MCF 10A (cell line): ENCODE measurements at regions not wholly inside any gene's neighbourhood (a gene's known extent, or its start where the extent isn't known, plus 50 kb on each side); places are given as distances from the start of the nearest gene placed in this dataset.

Experiments
- BruUV-seq: library from RNA; stranded (reverse); fragments of 400-500 nt; replicated peaks from 2 replicates; lab custom pipeline; 2021; lab: Mats Ljungman, UMichigan
- CTCF ChIA-PET: fragments of 300-600 bp; sonication (Branson Sonifier 250); formaldehyde crosslinking; extraction: SDS; loops from one replicate; lab custom pipeline; 2021; ENCODE audit warnings: antibody characterized with exemption, inconsistent platforms; lab: Yijun Ruan, JAX
- POLR2A ChIA-PET: fragments of 300-600, 350-650 bp; sonication (Branson Sonifier 250); formaldehyde crosslinking; extraction: SDS; loops from one replicate; lab custom pipeline; 2020; ENCODE audit warnings: antibody characterized with exemption, inconsistent platforms; lab: Yijun Ruan, JAX
- DNase-seq: peaks from one replicate; pipeline ENCODE4 v3.0.0-alpha.2; 2018; ENCODE audit not compliant: unreplicated experiment
- H3K27ac Mint-ChIP-seq: one replicate; pipeline ENCODE4 v1.8.0; 2022; ENCODE audit warnings: mild to moderate bottlenecking, low read depth, mixed read lengths; ENCODE audit not compliant: unreplicated experiment
- H3K27me3 Mint-ChIP-seq: one replicate; pipeline ENCODE4 v1.8.0; 2022; ENCODE audit warnings: mixed read lengths; ENCODE audit not compliant: insufficient read depth, unreplicated experiment
- H3K36me3 Mint-ChIP-seq: one replicate; pipeline ENCODE4 v1.8.0; 2022; ENCODE audit warnings: mild to moderate bottlenecking, moderate library complexity, mixed read lengths; ENCODE audit not compliant: insufficient read depth, unreplicated experiment
- H3K4me1 Mint-ChIP-seq: one replicate; pipeline ENCODE4 v1.8.0; 2022; ENCODE audit warnings: mixed read lengths; ENCODE audit not compliant: insufficient read depth, unreplicated experiment
- H3K4me3 Mint-ChIP-seq: one replicate; pipeline ENCODE4 v1.8.0; 2022; ENCODE audit warnings: mild to moderate bottlenecking, moderate library complexity, mixed read lengths; ENCODE audit not compliant: unreplicated experiment
- H3K9me3 Mint-ChIP-seq: one replicate; pipeline ENCODE4 v1.8.0; 2022; ENCODE audit warnings: mixed read lengths; ENCODE audit not compliant: unreplicated experiment
- intact Hi-C: fragments of 100-400 bp; cut with micrococcal nuclease; formaldehyde crosslinking; loops from 2 replicates; pipeline ENCODE4 v1.14.1; 2022
- TF ChIP-seq, protein P1 (sequence below): fragments of 200-600 bp; IDR thresholded peaks from one replicate; pipeline ENCODE4 v1.8.0; 2022; ENCODE audit warnings: antibody characterized with exemption, mild to moderate bottlenecking; ENCODE audit not compliant: unreplicated experiment

GRCh38 chr10:43316988-43317387, 50.1 kb upstream of the RASGEF1A start:
- no peak overlapping the region for H3K27ac Mint-ChIP-seq
- DNase-seq: no peak
- CTCF ChIA-PET: interaction anchor here (0.7 to 1.1 kb wide), 2 partner anchors 31 to 104 kb away, joined by 3 read pairs; no protein-coding TSS in a partner anchor
- intact Hi-C loops: no loop called here
- peaks cover 5% of the 10 kb centered on the region for H3K4me1 Mint-ChIP-seq
- BruUV-seq: no TSS peak
- POLR2A ChIA-PET: no interaction called here
- no peaks in the 10 kb centered on the region for H3K9me3 Mint-ChIP-seq
- no peaks in the 10 kb centered on the region for H3K36me3 Mint-ChIP-seq
- TF ChIP-seq, protein P1, sequence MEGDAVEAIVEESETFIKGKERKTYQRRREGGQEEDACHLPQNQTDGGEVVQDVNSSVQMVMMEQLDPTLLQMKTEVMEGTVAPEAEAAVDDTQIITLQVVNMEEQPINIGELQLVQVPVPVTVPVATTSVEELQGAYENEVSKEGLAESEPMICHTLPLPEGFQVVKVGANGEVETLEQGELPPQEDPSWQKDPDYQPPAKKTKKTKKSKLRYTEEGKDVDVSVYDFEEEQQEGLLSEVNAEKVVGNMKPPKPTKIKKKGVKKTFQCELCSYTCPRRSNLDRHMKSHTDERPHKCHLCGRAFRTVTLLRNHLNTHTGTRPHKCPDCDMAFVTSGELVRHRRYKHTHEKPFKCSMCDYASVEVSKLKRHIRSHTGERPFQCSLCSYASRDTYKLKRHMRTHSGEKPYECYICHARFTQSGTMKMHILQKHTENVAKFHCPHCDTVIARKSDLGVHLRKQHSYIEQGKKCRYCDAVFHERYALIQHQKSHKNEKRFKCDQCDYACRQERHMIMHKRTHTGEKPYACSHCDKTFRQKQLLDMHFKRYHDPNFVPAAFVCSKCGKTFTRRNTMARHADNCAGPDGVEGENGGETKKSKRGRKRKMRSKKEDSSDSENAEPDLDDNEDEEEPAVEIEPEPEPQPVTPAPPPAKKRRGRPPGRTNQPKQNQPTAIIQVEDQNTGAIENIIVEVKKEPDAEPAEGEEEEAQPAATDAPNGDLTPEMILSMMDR: no peak
- no peaks in the 10 kb centered on the region for H3K27me3 Mint-ChIP-seq
- no peak overlapping the region for H3K4me3 Mint-ChIP-seq
